ENCODE measurements at regions not wholly inside any gene's neighbourhood (a gene's known extent, or its start where the extent isn't known, plus 50 kb on each side); places are given as distances from the start of the nearest gene placed in this dataset.

- Histone ChIP-seq H4K8ac (ENCODE audit: extremely low read depth, insufficient read depth, low read length) (no peak overlapping the region), H2BK15ac (ENCODE audit: low read length) (no peak overlapping the region), H2AFZ (ENCODE audit: low read length) (no peak overlapping the region), H3K4me2 (ENCODE audit: insufficient read depth in 1 of 2, low read depth in 2 of 2, low read length in 2 of 2) (no peak overlapping the region), H3K27ac (ENCODE audit: low read depth, low read length) (no peak overlapping the region), H2BK12ac (ENCODE audit: low read depth, low read length) (no peak overlapping the region), H4K91ac (replicated peaks; ENCODE audit: insufficient read length, low read length) (no peak overlapping the region), H3K9me3 (ENCODE audit: insufficient read depth in 2 of 2, low read depth in 1 of 2, low read length in 1 of 2) (no peaks in the 10 kb centered on the region; a peak in 1 of 4 replicates), H3K4me3 (ENCODE audit: extremely low read depth in 1 of 4, insufficient read depth in 2 of 4, low read depth in 3 of 4, low read length in 4 of 4) (no peak overlapping the region), H3K18ac (ENCODE audit: extremely low read depth, low read length) (no peak overlapping the region), H3K4ac (replicated peaks; ENCODE audit: insufficient read length, low read depth, low read length) (no peak overlapping the region), H3K23me2 (ENCODE audit: low read depth, low read length) (no peaks in the 10 kb centered on the region), H2AK5ac (ENCODE audit: low read depth, low read length) (no peak overlapping the region), H3K14ac (ENCODE audit: insufficient read length) (no peak overlapping the region), H3K9ac (replicated peaks in 1 of 4; ENCODE audit: extremely low read depth in 1 of 4, low read depth in 3 of 4, low read length in 3 of 4) (no peak overlapping the region), H2BK120ac (replicated peaks; ENCODE audit: low read depth, low read length) (no peak overlapping the region), H3K79me1 (ENCODE audit: low read depth, low read length) (no peaks in the 10 kb centered on the region), H3K79me2 (ENCODE audit: control insufficient read depth in 1 of 2, insufficient read depth in 2 of 2, low read length in 2 of 2) (no peaks in the 10 kb centered on the region), H2BK20ac (ENCODE audit: low read length) (no peak overlapping the region), H4K20me1 (replicated peaks in 1 of 2; ENCODE audit: control insufficient read depth in 1 of 2, insufficient read depth in 2 of 2, low read length in 2 of 2) (no peaks in the 10 kb centered on the region), H2BK5ac (ENCODE audit: low read depth, low read length) (no peak overlapping the region), H3K23ac (ENCODE audit: insufficient read length) (no peak overlapping the region), H4K5ac (ENCODE audit: insufficient read length, low read depth, low read length) (no peak overlapping the region), H3K27me3 (replicated peaks in 1 of 4; ENCODE audit: control insufficient read depth in 3 of 4, extremely low read depth in 1 of 4, insufficient read depth in 3 of 4, low read length in 3 of 4) (no peaks in the 10 kb centered on the region), H3K56ac (replicated peaks; ENCODE audit: insufficient read length, low read depth, low read length) (no peak overlapping the region), H3K4me1 (replicated peaks in 1 of 4; ENCODE audit: control insufficient read depth in 3 of 4, insufficient read depth in 4 of 4, low read length in 3 of 4) (no peaks in the 10 kb centered on the region), H3K36me3 (ENCODE audit: control insufficient read depth in 2 of 4, insufficient read depth in 4 of 4, low read length in 3 of 4) (no peaks in the 10 kb centered on the region)
- no peak for DNase-seq (ENCODE audit: low read depth in 1 of 2, low spot score in 2 of 2)
- no peak for FAIRE-seq
- no peak for TF ChIP-seq SP1 (IDR thresholded peaks at IDR 0.05; ENCODE audit: low read depth, low read length)
- no peak for TF ChIP-seq NRF1 (IDR thresholded peaks at IDR 0.05; ENCODE audit: low read depth, low read length)
- TF ChIP-seq SUZ12 (IDR thresholded peaks at IDR 0.05; ENCODE audit: low read length) = no peak
- TF ChIP-seq MAX (IDR thresholded peaks at IDR 0.05) = no peak
- TF ChIP-seq, protein P1, sequence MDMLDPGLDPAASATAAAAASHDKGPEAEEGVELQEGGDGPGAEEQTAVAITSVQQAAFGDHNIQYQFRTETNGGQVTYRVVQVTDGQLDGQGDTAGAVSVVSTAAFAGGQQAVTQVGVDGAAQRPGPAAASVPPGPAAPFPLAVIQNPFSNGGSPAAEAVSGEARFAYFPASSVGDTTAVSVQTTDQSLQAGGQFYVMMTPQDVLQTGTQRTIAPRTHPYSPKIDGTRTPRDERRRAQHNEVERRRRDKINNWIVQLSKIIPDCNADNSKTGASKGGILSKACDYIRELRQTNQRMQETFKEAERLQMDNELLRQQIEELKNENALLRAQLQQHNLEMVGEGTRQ (IDR thresholded peaks at IDR 0.05; ENCODE audit: low read length) = no peak
- TF ChIP-seq ZNF274 (IDR thresholded peaks at IDR 0.05; ENCODE audit: borderline replicate concordance, extremely low read depth, low read length) = no peak
- TF ChIP-seq SIX5 (IDR thresholded peaks at IDR 0.05; ENCODE audit: low read depth, low read length) = no peak
- no peak for TF ChIP-seq EGR1 (IDR thresholded peaks at IDR 0.05; ENCODE audit: borderline replicate concordance, low read depth, low read length)
- 92% methylated on average over 4 of the region's 4 CpGs; no CpG with 5 or more reads in 1 of the 2 experiments for WGBS, 2 experiments (ENCODE audit: extremely low coverage in 1 of 2, insufficient coverage in 1 of 2, insufficient read length in 1 of 2, insufficient replicate concordance in 2 of 2, low coverage in 1 of 2, low lambda C conversion rate in 2 of 2, missing lambda C conversion rate in 1 of 2)
- POLR2A ChIA-PET (ENCODE audit: partially characterized antibody) = no interaction called here
- CTCF ChIA-PET (ENCODE audit: partially characterized antibody) = no interaction called here
Observed at GRCh38 chr18:56108478-56109367, 520.7 kb upstream of the TCF4 start.

All from H1 (cell line).